ENCODE measurements at regions not wholly inside any gene's neighbourhood (a gene's known extent, or its start where the extent isn't known, plus 50 kb on each side); places are given as distances from the start of the nearest gene placed in this dataset.

DNA sequence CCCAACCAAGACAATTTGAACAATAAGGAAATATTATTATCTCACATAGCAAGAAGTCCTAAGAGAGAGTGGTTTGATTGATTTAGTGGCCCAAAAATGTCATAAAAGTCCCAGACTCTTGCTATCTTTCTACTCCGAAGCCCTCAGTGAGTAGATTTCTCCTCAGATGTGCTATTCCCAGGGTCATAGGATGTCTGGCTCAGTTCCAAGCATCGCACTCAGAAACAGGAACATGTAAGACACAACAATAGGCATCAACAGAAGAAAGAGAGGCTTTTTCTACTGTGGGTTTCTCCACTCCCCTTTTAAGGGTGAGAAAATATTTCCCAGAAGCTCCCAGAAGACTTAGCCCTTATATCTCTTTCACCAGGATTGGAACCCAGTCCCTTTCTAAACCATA lies 188.1 kb upstream of the CDKN3 start:
- no peak for DNase-seq
- ATAC-seq (ENCODE audit: low read depth) = no peak
- Histone ChIP-seq H2AFZ (replicated peaks; ENCODE audit: low read length, poor library complexity) (no peak overlapping the region), H3K4me3 (ENCODE audit: insufficient read depth, low read depth, low read length) (no peak overlapping the region), H3K27ac (ENCODE audit: insufficient read depth, low read length) (no peak overlapping the region), H2AK9ac (replicated peaks; ENCODE audit: low read depth, low read length, poor library complexity) (no peak overlapping the region), H2BK20ac (ENCODE audit: low read depth, low read length) (no peak overlapping the region), H3K27me3 (ENCODE audit: control insufficient read depth, insufficient read depth, low read length) (no peaks in the 10 kb centered on the region), H3K79me1 (ENCODE audit: low read depth in 1 of 2, low read length in 2 of 2) (no peaks in the 10 kb centered on the region), H3K18ac (ENCODE audit: low read depth, low read length) (no peak overlapping the region), H4K91ac (ENCODE audit: insufficient read depth, low read depth, low read length) (no peak overlapping the region), H2AK5ac (ENCODE audit: low read depth, low read length) (no peak overlapping the region), H3K9me1 (ENCODE audit: insufficient read depth, low read length) (no peaks in the 10 kb centered on the region), H4K20me1 (ENCODE audit: insufficient read depth, low read length) (no peaks in the 10 kb centered on the region), H3K9ac (ENCODE audit: low read depth, low read length) (no peak overlapping the region), H3K36me3 (ENCODE audit: control insufficient read depth, insufficient read depth, low read length) (no peaks in the 10 kb centered on the region), H3K14ac (replicated peaks; ENCODE audit: low read depth, low read length) (no peak overlapping the region), H4K5ac (ENCODE audit: low read depth, low read length) (no peak overlapping the region), H2BK5ac (ENCODE audit: low read depth, low read length, poor library complexity, severe bottlenecking) (no peak overlapping the region), H3K4me2 (ENCODE audit: low read depth, low read length) (no peak overlapping the region), H3K56ac (ENCODE audit: extremely low read depth, insufficient read depth, low read length) (no peak overlapping the region), H3K4ac (ENCODE audit: low read depth, low read length) (no peak overlapping the region), H4K8ac (ENCODE audit: low read depth in 2 of 2, low read length in 2 of 2) (no peak overlapping the region), H3K23ac (ENCODE audit: low read depth, low read length) (no peak overlapping the region), H2BK15ac (ENCODE audit: low read depth, low read length) (no peak overlapping the region), H2BK120ac (ENCODE audit: low read depth, low read length) (no peak overlapping the region), H3K4me1 (ENCODE audit: control insufficient read depth, insufficient read depth, low read length) (peaks cover 4% of the 10 kb centered on the region; the same call in 1 of the 2 replicates), H3K9me3 (ENCODE audit: control insufficient read depth, insufficient read depth, low read length) (peaks cover 5% of the 10 kb centered on the region)
- no TSS peak for BruUV-seq (replicated peaks)
- WGBS, 2 experiments (ENCODE audit: extremely low coverage in 2 of 2, insufficient read length in 1 of 2) = no CpG with 5 or more reads among the region's 2 CpGs
- POLR2A ChIA-PET (ENCODE audit: unreplicated experiment) = no interaction called here
- intact Hi-C loops (cut with micrococcal nuclease) (no loop called here), dilution Hi-C loops (cut with HindIII; ENCODE audit: low sequenced_read_pairs, unreplicated experiment) (no loop called here), in situ Hi-C loops (cut with MboI; ENCODE audit: low sequenced_read_pairs) (no loop called here)
- CTCF ChIA-PET = no interaction called here
- TF ChIP-seq RCOR1 (IDR thresholded peaks at IDR 0.05; ENCODE audit: insufficient replicate concordance, low read length) (no peak), NFE2L2 (IDR thresholded peaks at IDR 0.05; ENCODE audit: low read depth, low read length) (no peak), SMC3 (IDR thresholded peaks at IDR 0.05; ENCODE audit: low read depth, low read length) (no peak), BHLHE40 (IDR thresholded peaks at IDR 0.05; ENCODE audit: low read depth, low read length) (no peak), POLR2A (IDR thresholded peaks at IDR 0.05; ENCODE audit: low read depth, low read length) (no peak), MAZ (IDR thresholded peaks at IDR 0.05; ENCODE audit: borderline replicate concordance, low read depth, low read length) (no peak), MXI1 (IDR thresholded peaks at IDR 0.05; ENCODE audit: borderline replicate concordance, low read depth, low read length) (no peak), RFX5 (IDR thresholded peaks at IDR 0.05; ENCODE audit: low read depth, low read length) (no peak), CEBPB (IDR thresholded peaks at IDR 0.05; ENCODE audit: low read depth, low read length) (no peak), RAD21 (IDR thresholded peaks at IDR 0.05; ENCODE audit: low read length) (no peak), MAFK (IDR thresholded peaks at IDR 0.05; ENCODE audit: low read depth, low read length) (no peak), FOS (IDR thresholded peaks at IDR 0.05; ENCODE audit: low read depth, low read length) (no peak), CHD1 (IDR thresholded peaks at IDR 0.05; ENCODE audit: low read depth, low read length) (no peak)
- TF ChIP-seq, protein P1, sequence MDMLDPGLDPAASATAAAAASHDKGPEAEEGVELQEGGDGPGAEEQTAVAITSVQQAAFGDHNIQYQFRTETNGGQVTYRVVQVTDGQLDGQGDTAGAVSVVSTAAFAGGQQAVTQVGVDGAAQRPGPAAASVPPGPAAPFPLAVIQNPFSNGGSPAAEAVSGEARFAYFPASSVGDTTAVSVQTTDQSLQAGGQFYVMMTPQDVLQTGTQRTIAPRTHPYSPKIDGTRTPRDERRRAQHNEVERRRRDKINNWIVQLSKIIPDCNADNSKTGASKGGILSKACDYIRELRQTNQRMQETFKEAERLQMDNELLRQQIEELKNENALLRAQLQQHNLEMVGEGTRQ (IDR thresholded peaks at IDR 0.05; ENCODE audit: low read depth, low read length) = no peak
- TF ChIP-seq, protein P2, sequence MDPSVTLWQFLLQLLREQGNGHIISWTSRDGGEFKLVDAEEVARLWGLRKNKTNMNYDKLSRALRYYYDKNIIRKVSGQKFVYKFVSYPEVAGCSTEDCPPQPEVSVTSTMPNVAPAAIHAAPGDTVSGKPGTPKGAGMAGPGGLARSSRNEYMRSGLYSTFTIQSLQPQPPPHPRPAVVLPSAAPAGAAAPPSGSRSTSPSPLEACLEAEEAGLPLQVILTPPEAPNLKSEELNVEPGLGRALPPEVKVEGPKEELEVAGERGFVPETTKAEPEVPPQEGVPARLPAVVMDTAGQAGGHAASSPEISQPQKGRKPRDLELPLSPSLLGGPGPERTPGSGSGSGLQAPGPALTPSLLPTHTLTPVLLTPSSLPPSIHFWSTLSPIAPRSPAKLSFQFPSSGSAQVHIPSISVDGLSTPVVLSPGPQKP (IDR thresholded peaks at IDR 0.05; ENCODE audit: borderline replicate concordance, low read depth, low read length) = no peak
- TF ChIP-seq, protein P3, sequence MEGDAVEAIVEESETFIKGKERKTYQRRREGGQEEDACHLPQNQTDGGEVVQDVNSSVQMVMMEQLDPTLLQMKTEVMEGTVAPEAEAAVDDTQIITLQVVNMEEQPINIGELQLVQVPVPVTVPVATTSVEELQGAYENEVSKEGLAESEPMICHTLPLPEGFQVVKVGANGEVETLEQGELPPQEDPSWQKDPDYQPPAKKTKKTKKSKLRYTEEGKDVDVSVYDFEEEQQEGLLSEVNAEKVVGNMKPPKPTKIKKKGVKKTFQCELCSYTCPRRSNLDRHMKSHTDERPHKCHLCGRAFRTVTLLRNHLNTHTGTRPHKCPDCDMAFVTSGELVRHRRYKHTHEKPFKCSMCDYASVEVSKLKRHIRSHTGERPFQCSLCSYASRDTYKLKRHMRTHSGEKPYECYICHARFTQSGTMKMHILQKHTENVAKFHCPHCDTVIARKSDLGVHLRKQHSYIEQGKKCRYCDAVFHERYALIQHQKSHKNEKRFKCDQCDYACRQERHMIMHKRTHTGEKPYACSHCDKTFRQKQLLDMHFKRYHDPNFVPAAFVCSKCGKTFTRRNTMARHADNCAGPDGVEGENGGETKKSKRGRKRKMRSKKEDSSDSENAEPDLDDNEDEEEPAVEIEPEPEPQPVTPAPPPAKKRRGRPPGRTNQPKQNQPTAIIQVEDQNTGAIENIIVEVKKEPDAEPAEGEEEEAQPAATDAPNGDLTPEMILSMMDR (conservative IDR thresholded peaks at IDR 0.05; ENCODE audit: low read depth, low read length) = no peak
